HG03025 (cell line): ENCODE measurements at regions not wholly inside any gene's neighbourhood (a gene's known extent, or its start where the extent isn't known, plus 50 kb on each side); places are given as distances from the start of the nearest gene placed in this dataset.

ENCODE experiments used
- ATAC-seq: cut with Tn5 transposase; IDR thresholded peaks from one replicate; pipeline ENCODE4 v1.9.1; 2021; ENCODE audit warnings: mild to moderate bottlenecking, moderate library complexity; ENCODE audit not compliant: unreplicated experiment, low FRiP score

DNA sequence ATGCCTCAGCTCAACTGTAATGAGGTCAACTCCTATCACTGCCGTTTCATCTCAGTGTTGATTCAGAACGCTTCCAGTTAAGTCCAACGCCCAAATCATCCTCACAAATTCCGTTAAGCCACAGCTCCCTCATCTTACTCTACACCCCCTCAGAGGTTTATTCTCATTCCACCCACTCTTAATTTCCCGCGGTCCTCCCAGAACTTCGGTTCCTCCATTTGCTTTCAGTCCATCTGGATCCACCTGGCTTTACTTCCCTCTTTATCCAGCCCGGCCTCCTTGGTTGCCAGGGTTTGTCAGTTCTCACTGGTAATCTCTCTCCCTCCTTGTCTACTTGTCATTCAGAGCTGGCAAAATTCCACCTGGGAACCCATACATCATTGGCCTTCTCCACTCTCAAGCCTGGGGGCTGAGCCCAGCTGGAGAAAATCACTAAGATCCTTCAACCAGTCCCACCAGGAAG lies 51.3 kb upstream of the RUNX1 start:
- no peak for ATAC-seq

GRCh38 chr21:35099310-35099709 lies 50.2 kb upstream of the RUNX1 start:
- ATAC-seq = no peak
